Glomerular endothelial cell (primary cell): ENCODE measurements at regions not wholly inside any gene's neighbourhood (a gene's known extent, or its start where the extent isn't known, plus 50 kb on each side); places are given as distances from the start of the nearest gene placed in this dataset.
"Not testable (repeated sequence)": the region's sequence is repeated elsewhere in the genome, so short reads cannot be mapped to it uniquely, and the experiment has no call there.

ENCODE experiments used
- DNase-seq: peaks from one replicate; pipeline ENCODE4 v3.0.0-alpha.2; 2011; ENCODE audit warnings: low read depth, low spot score; ENCODE audit errors: extremely low read depth

GRCh38 chr5:119694284-119694683, 64.9 kb downstream of the FAM170A start:
- no peak for DNase-seq

GRCh38 chr5:119706049-119706448, 76.7 kb downstream of the FAM170A start:
- DNase-seq = no peak

- no peak for DNase-seq
These were observed 78.9 kb downstream of the FAM170A start for GRCh38 chr5:119708076-119708790.

GRCh38 chr5:119721775-119722174, 92.4 kb downstream of the FAM170A start:
- no peak for DNase-seq

- DNase-seq = not testable (repeated sequence)
These were observed 95.9 kb downstream of the FAM170A start for GRCh38 chr5:119725291-119725690.

- DNase-seq = no peak
These were observed 97.2 kb downstream of the FAM170A start for GRCh38 chr5:119726544-119726943.

- no peak for DNase-seq
These were observed 110.9 kb downstream of the FAM170A start for GRCh38 chr5:119740225-119740624.

GRCh38 chr5:119741691-119742090, 112.3 kb downstream of the FAM170A start:
- DNase-seq = no peak

- DNase-seq = no peak
These were observed 113.0 kb downstream of the FAM170A start for GRCh38 chr5:119742311-119742710.

GRCh38 chr5:119743927-119744326, 114.6 kb downstream of the FAM170A start:
- no peak for DNase-seq

- no peak for DNase-seq
These were observed 116.6 kb downstream of the FAM170A start for GRCh38 chr5:119745976-119746375.

- no peak for DNase-seq
These were observed 117.6 kb downstream of the FAM170A start for GRCh38 chr5:119746984-119747383.

GRCh38 chr5:119750887-119751733, 121.8 kb downstream of the FAM170A start:
- no peak for DNase-seq

GRCh38 chr5:119751734-119752094, 122.4 kb downstream of the FAM170A start:
- no peak for DNase-seq

- DNase-seq = no peak
These were observed 123.8 kb downstream of the FAM170A start for GRCh38 chr5:119752921-119753886.

- not testable (repeated sequence) for DNase-seq
These were observed 125.5 kb downstream of the FAM170A start for GRCh38 chr5:119754825-119755224.

- no peak for DNase-seq
These were observed 127.9 kb downstream of the FAM170A start for GRCh38 chr5:119757276-119757675.

- not testable (repeated sequence) for DNase-seq
These were observed 140.6 kb downstream of the FAM170A start for GRCh38 chr5:119769695-119770693.

- not testable (repeated sequence) for DNase-seq
These were observed 150.8 kb downstream of the FAM170A start for GRCh38 chr5:119780145-119780544.

- no peak for DNase-seq
These were observed 155.7 kb downstream of the FAM170A start for GRCh38 chr5:119785057-119785456.
